ENCODE measurements at regions not wholly inside any gene's neighbourhood (a gene's known extent, or its start where the extent isn't known, plus 50 kb on each side); places are given as distances from the start of the nearest gene placed in this dataset.

DNA sequence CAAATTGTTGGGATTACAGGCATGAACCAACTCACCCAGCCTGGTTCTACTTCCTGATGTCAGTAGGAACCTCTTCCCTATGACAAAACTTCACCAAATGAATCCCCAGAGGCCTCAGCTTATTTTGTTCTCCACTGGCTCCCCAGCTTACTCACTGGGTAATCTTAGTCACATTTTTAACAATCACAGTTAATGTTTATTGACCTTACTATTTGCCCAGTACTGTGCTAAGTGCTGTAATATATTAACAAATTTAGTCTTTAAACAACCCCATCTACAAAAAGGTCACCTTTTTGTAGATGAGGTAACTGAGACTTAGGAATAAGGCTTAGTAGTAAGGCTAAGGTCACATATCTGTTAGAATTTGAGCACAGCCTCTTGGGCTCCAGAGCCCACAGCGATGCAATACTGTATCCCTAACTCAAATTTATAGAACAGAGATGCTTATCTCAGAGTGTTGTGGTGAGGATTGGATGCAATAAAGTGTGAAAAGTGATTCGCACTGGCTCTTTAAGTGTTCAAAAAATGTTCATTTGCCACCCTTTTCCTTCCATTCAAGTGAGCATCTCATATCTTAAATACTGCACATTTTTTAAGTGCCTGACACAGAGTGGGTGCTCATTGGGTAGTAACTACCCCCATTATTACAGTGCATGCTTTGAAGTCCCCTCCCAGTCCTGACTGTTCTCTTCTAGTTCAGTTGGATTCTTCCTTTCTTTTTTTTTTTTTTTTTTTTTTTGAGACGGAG lies 146.4 kb upstream of the ARHGAP5 start:
- no peak overlapping the region for H2BK12ac ChIP-seq (ENCODE audit: low read depth, low read length)
- H3K4me2 ChIP-seq (ENCODE audit: insufficient read depth in 1 of 2, low read depth in 2 of 2, low read length in 2 of 2), result no peak overlapping the region
- no peaks in the 10 kb centered on the region for H3K79me2 ChIP-seq (ENCODE audit: control insufficient read depth in 1 of 2, insufficient read depth in 2 of 2, low read length in 2 of 2)
- no peak overlapping the region for H3K23ac ChIP-seq (ENCODE audit: insufficient read length)
- no peak for TF ChIP-seq SIRT6 (IDR thresholded peaks at IDR 0.05; ENCODE audit: low read length)
- TF ChIP-seq, protein P1, sequence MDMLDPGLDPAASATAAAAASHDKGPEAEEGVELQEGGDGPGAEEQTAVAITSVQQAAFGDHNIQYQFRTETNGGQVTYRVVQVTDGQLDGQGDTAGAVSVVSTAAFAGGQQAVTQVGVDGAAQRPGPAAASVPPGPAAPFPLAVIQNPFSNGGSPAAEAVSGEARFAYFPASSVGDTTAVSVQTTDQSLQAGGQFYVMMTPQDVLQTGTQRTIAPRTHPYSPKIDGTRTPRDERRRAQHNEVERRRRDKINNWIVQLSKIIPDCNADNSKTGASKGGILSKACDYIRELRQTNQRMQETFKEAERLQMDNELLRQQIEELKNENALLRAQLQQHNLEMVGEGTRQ (IDR thresholded peaks at IDR 0.05; ENCODE audit: low read length), result no peak
- TF ChIP-seq NANOG (IDR thresholded peaks at IDR 0.05; ENCODE audit: insufficient read depth, low read depth, low read length, poor library complexity, severe bottlenecking), result no peak
- TF ChIP-seq, protein P2, sequence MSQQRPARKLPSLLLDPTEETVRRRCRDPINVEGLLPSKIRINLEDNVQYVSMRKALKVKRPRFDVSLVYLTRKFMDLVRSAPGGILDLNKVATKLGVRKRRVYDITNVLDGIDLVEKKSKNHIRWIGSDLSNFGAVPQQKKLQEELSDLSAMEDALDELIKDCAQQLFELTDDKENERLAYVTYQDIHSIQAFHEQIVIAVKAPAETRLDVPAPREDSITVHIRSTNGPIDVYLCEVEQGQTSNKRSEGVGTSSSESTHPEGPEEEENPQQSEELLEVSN (IDR thresholded peaks at IDR 0.05), result no peak
- TF ChIP-seq CBX5 (IDR thresholded peaks at IDR 0.05; ENCODE audit: low read depth, low read length), result no peak
- TF ChIP-seq NRF1 (IDR thresholded peaks at IDR 0.05; ENCODE audit: low read depth, low read length), result no peak
- no peak for TF ChIP-seq TEAD4 (IDR thresholded peaks at IDR 0.05; ENCODE audit: low read depth, low read length)
- no peak for TF ChIP-seq MAFK (IDR thresholded peaks at IDR 0.05; ENCODE audit: low read depth, low read length)
- TF ChIP-seq, protein P3, sequence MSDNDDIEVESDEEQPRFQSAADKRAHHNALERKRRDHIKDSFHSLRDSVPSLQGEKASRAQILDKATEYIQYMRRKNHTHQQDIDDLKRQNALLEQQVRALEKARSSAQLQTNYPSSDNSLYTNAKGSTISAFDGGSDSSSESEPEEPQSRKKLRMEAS (IDR thresholded peaks at IDR 0.05), result no peak
- FAIRE-seq (no peak), DNase-seq (ENCODE audit: low read depth in 1 of 2, low spot score in 2 of 2) (no peak)
- POLR2A ChIA-PET (ENCODE audit: partially characterized antibody), result no interaction called here
- no peaks in the 10 kb centered on the region for H3K27me3 ChIP-seq (replicated peaks in 1 of 4; ENCODE audit: control insufficient read depth in 3 of 4, extremely low read depth in 1 of 4, insufficient read depth in 3 of 4, low read length in 3 of 4)
- CTCF ChIA-PET (ENCODE audit: partially characterized antibody), result interaction anchor here (1.1 to 1.2 kb wide), 3 partner anchors 13 to 435 kb away, joined by 3 read pairs; no protein-coding TSS in a partner anchor
- H4K91ac ChIP-seq (replicated peaks; ENCODE audit: insufficient read length, low read length), result no peak overlapping the region
- no peaks in the 10 kb centered on the region for H3K23me2 ChIP-seq (ENCODE audit: low read depth, low read length)
- no peak overlapping the region for H2BK120ac ChIP-seq (replicated peaks; ENCODE audit: low read depth, low read length)
- no peak overlapping the region for H3K4ac ChIP-seq (replicated peaks; ENCODE audit: insufficient read length, low read depth, low read length)
- H3K36me3 ChIP-seq (ENCODE audit: control insufficient read depth in 2 of 4, insufficient read depth in 4 of 4, low read length in 3 of 4), result no peaks in the 10 kb centered on the region
- H2BK20ac ChIP-seq (ENCODE audit: low read length), result no peak overlapping the region
- no peak overlapping the region for H3K27ac ChIP-seq (ENCODE audit: low read depth, low read length)
- no peaks in the 10 kb centered on the region for H3K79me1 ChIP-seq (ENCODE audit: low read depth, low read length)
- H2BK5ac ChIP-seq (ENCODE audit: low read depth, low read length), result no peak overlapping the region
- no peak overlapping the region for H3K56ac ChIP-seq (replicated peaks; ENCODE audit: insufficient read length, low read depth, low read length)
- peaks cover 0 to 9% (median 3%) of the 10 kb centered on the region in 4 experiments; a peak in 3 of 7 replicates for H3K4me1 ChIP-seq (replicated peaks in 1 of 4; ENCODE audit: control insufficient read depth in 3 of 4, insufficient read depth in 4 of 4, low read length in 3 of 4)
- 88% methylated on average over 2 of the region's 3 CpGs; no CpG with 5 or more reads in 1 of the 2 experiments for WGBS, 2 experiments (ENCODE audit: extremely low coverage in 1 of 2, insufficient coverage in 1 of 2, insufficient read length in 1 of 2, insufficient replicate concordance in 2 of 2, low coverage in 1 of 2, low lambda C conversion rate in 2 of 2, missing lambda C conversion rate in 1 of 2)
- H4K8ac ChIP-seq (ENCODE audit: extremely low read depth, insufficient read depth, low read length), result no peak overlapping the region
- no peak overlapping the region for H2BK15ac ChIP-seq (ENCODE audit: low read length)
- no peak overlapping the region for H4K5ac ChIP-seq (ENCODE audit: insufficient read length, low read depth, low read length)
- H3K18ac ChIP-seq (ENCODE audit: extremely low read depth, low read length), result no peak overlapping the region
- no peak overlapping the region for H2AFZ ChIP-seq (ENCODE audit: low read length)
- H2AK5ac ChIP-seq (ENCODE audit: low read depth, low read length), result no peak overlapping the region
- no peak overlapping the region for H3K4me3 ChIP-seq (ENCODE audit: extremely low read depth in 1 of 4, insufficient read depth in 2 of 4, low read depth in 3 of 4, low read length in 4 of 4)
- H3K9me3 ChIP-seq (ENCODE audit: insufficient read depth in 2 of 2, low read depth in 1 of 2, low read length in 1 of 2), result no peaks in the 10 kb centered on the region
- H3K9ac ChIP-seq (replicated peaks in 1 of 4; ENCODE audit: extremely low read depth in 1 of 4, low read depth in 3 of 4, low read length in 3 of 4), result no peak overlapping the region
- H3K14ac ChIP-seq (ENCODE audit: insufficient read length), result no peak overlapping the region
- no peaks in the 10 kb centered on the region for H4K20me1 ChIP-seq (replicated peaks in 1 of 2; ENCODE audit: control insufficient read depth in 1 of 2, insufficient read depth in 2 of 2, low read length in 2 of 2)

Measured in H1 (cell line).